ENCODE measurements at regions not wholly inside any gene's neighbourhood (a gene's known extent, or its start where the extent isn't known, plus 50 kb on each side); places are given as distances from the start of the nearest gene placed in this dataset.

GRCh38 chr5:66423484-66423883 lies 172.7 kb upstream of the MAST4 start:
- no peaks in the 10 kb centered on the region for H3K36me3 ChIP-seq
- no peaks in the 10 kb centered on the region for H3K27me3 ChIP-seq
- H3K27ac ChIP-seq, result no peak overlapping the region
- TF ChIP-seq CTCF (IDR thresholded peaks at IDR 0.05) (no peak), POLR2A (IDR thresholded peaks at IDR 0.05) (no peak)
- 87 to 92% methylated on average over 3 of the region's 3 CpGs for WGBS, 2 donors
- intact Hi-C loops (cut with DNase I), result no loop called here
- H3K9me3 ChIP-seq, result no peaks in the 10 kb centered on the region
- no peaks in the 10 kb centered on the region for H3K4me1 ChIP-seq
- no peak overlapping the region for H3K4me3 ChIP-seq
- no peak for DNase-seq

- no peak overlapping the region for H3K4me3 ChIP-seq
- WGBS, 2 donors, result 54 to 66% methylated on average over 3 to 4 of the region's 4 CpGs
- H3K4me1 ChIP-seq, result no peaks in the 10 kb centered on the region
- DNase-seq, result no peak
- no peaks in the 10 kb centered on the region for H3K36me3 ChIP-seq
- H3K9me3 ChIP-seq, result no peaks in the 10 kb centered on the region
- H3K27me3 ChIP-seq, result no peaks in the 10 kb centered on the region
- no peak overlapping the region for H3K27ac ChIP-seq
- intact Hi-C loops (cut with DNase I), result no loop called here
- TF ChIP-seq POLR2A (IDR thresholded peaks at IDR 0.05) (no peak), CTCF (IDR thresholded peaks at IDR 0.05) (no peak)
These were observed 170.4 kb upstream of the MAST4 start for GRCh38 chr5:66425842-66426241.

GRCh38 chr5:66426259-66427138 lies 169.7 kb upstream of the MAST4 start:
- TF ChIP-seq POLR2A (IDR thresholded peaks at IDR 0.05) (no peak), CTCF (IDR thresholded peaks at IDR 0.05) (no peak)
- WGBS, 2 donors, result 40 to 64% methylated on average over 7 to 14 of the region's 16 CpGs

GRCh38 chr5:66427139-66427442 lies 169.1 kb upstream of the MAST4 start:
- intact Hi-C loops (cut with DNase I), result no loop called here
- Histone ChIP-seq H3K4me1 (no peaks in the 10 kb centered on the region), H3K36me3 (no peaks in the 10 kb centered on the region), H3K27ac (no peak overlapping the region), H3K27me3 (no peaks in the 10 kb centered on the region), H3K4me3 (no peak overlapping the region), H3K9me3 (no peaks in the 10 kb centered on the region)
- WGBS, 2 donors, result 61 to 64% methylated on average over 4 of the region's 4 CpGs
- DNase-seq, result no peak
- no peak for TF ChIP-seq CTCF (IDR thresholded peaks at IDR 0.05)
- TF ChIP-seq POLR2A (IDR thresholded peaks at IDR 0.05), result no peak

More at GRCh38 chr5:66426259-66427138, 169.7 kb upstream of the MAST4 start:
- Histone ChIP-seq H3K9me3 (no peaks in the 10 kb centered on the region), H3K27me3 (no peaks in the 10 kb centered on the region), H3K36me3 (no peaks in the 10 kb centered on the region), H3K27ac (no peak overlapping the region), H3K4me3 (no peak overlapping the region), H3K4me1 (no peaks in the 10 kb centered on the region)
- intact Hi-C loops (cut with DNase I), result no loop called here
- no peak for DNase-seq

GRCh38 chr5:66436721-66437120 lies 159.5 kb upstream of the MAST4 start:
- Histone ChIP-seq H3K4me3 (no peak overlapping the region), H3K4me1 (no peaks in the 10 kb centered on the region), H3K36me3 (no peaks in the 10 kb centered on the region), H3K27ac (no peak overlapping the region), H3K27me3 (no peaks in the 10 kb centered on the region), H3K9me3 (no peaks in the 10 kb centered on the region)
- no peak for DNase-seq
- intact Hi-C loops (cut with DNase I), result no loop called here
- WGBS, 2 donors, result 76 to 79% methylated on average over 3 of the region's 3 CpGs
- TF ChIP-seq CTCF (IDR thresholded peaks at IDR 0.05) (peak in 1 of 6 experiments; percentile 40), POLR2A (IDR thresholded peaks at IDR 0.05) (no peak)
